K562 (cell line): ENCODE measurements at regions not wholly inside any gene's neighbourhood (a gene's known extent, or its start where the extent isn't known, plus 50 kb on each side); places are given as distances from the start of the nearest gene placed in this dataset.

Source experiments
- CHD2 ChIP-seq: IDR thresholded peaks from 2 replicates; pipeline ENCODE4 v1.6.1; 2011; ENCODE audit warnings: low read depth, low read length
- FOXA1 ChIP-seq: fragments of 450-650 bp; IDR thresholded peaks from 2 replicates; pipeline ENCODE4 v1.6.1; 2016; ENCODE audit warnings: mild to moderate bottlenecking, borderline replicate concordance
- HMG20B ChIP-seq: fragments of 250-450 bp; sonication (Bioruptor Pico); IDR thresholded peaks from 2 replicates; pipeline ENCODE4 v1.5.0; 2021; ENCODE audit warnings: mild to moderate bottlenecking
- NFYB ChIP-seq: IDR thresholded peaks from 2 replicates; pipeline ENCODE4 v1.6.1; 2011; ENCODE audit warnings: mild to moderate bottlenecking, moderate library complexity; ENCODE audit not compliant: insufficient read length; ENCODE audit errors: extremely low read depth
- STAT5B ChIP-seq: fragments of 250-450 bp; sonication (Bioruptor Pico); IDR thresholded peaks from 2 replicates; pipeline ENCODE4 v1.8.0; 2021; ENCODE audit warnings: mild to moderate bottlenecking, inconsistent platforms
- ZBTB2 ChIP-seq: fragments of 450-650 bp; IDR thresholded peaks from 2 replicates; pipeline ENCODE4 v1.6.1; 2016; ENCODE audit warnings: antibody characterized with exemption
- ZBTB33 ChIP-seq: sonication (generic); formaldehyde crosslinking; IDR thresholded peaks from 2 replicates; pipeline ENCODE4 v1.8.1; 2023; ENCODE audit warnings: mild to moderate bottlenecking, missing genetic modification reagents
- ZNF277 ChIP-seq: fragments of 250-450 bp; sonication (Bioruptor Pico); IDR thresholded peaks from 2 replicates; pipeline ENCODE4 v1.8.0; 2022; ENCODE audit warnings: inconsistent platforms, mild to moderate bottlenecking, moderate library complexity, borderline replicate concordance
- TF ChIP-seq, protein P1 (sequence below): sonication (generic); formaldehyde crosslinking; IDR thresholded peaks from 2 replicates; pipeline ENCODE4 v1.4.0; 2020; ENCODE audit warnings: mild to moderate bottlenecking, missing genetic modification reagents
- TF ChIP-seq, protein P2 (sequence below): fragments of 450-650 bp; IDR thresholded peaks from 2 replicates; pipeline ENCODE4 v1.6.1; 2016; ENCODE audit warnings: low read depth
- TF ChIP-seq, protein P3 (sequence below), 3 experiments: IDR thresholded peaks in 2 of 3; conservative IDR thresholded peaks in 1 of 3; 2 replicates each; pipeline ENCODE4 v1.5.1; 2011 to 2012; ENCODE audit warnings: low read length in 3 of 3, mild to moderate bottlenecking in 3 of 3, control low read depth in 2 of 3, improper control_type of control experiment in 1 of 3, inconsistent platforms in 1 of 3, low read depth in 1 of 3, mixed read lengths in 1 of 3, moderate library complexity in 1 of 3; ENCODE audit not compliant: insufficient read depth in 2 of 3

DNA sequence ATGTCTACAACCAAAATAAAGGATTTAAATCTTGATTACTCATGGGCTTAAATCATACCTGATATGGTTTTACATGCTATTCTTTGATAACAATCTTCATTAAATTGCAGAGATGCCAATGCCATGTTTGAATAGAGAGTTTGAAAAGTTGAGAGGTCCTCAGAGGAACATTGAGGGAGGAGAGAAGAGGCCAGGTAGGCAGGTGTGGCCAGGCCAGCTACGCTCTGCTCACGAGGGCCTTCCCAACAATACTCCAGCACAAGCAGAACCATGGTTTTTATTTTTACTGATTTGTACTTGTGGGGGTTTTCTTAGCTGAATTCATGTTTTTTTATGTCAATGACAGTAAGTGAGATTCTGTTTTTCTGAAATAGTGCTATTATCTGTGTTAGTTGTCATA lies 158.1 kb upstream of the RFC3 start:
- TF ChIP-seq ZNF277 (CRISPR knock-in tag) (no peak), NFYB (no peak), HMG20B (CRISPR knock-in tag) (no peak), STAT5B (CRISPR knock-in tag) (no peak), ZBTB2 (no peak), CHD2 (no peak), ZBTB33 (CRISPR knock-in tag) (no peak), FOXA1 (no peak)
- TF ChIP-seq, protein P1, sequence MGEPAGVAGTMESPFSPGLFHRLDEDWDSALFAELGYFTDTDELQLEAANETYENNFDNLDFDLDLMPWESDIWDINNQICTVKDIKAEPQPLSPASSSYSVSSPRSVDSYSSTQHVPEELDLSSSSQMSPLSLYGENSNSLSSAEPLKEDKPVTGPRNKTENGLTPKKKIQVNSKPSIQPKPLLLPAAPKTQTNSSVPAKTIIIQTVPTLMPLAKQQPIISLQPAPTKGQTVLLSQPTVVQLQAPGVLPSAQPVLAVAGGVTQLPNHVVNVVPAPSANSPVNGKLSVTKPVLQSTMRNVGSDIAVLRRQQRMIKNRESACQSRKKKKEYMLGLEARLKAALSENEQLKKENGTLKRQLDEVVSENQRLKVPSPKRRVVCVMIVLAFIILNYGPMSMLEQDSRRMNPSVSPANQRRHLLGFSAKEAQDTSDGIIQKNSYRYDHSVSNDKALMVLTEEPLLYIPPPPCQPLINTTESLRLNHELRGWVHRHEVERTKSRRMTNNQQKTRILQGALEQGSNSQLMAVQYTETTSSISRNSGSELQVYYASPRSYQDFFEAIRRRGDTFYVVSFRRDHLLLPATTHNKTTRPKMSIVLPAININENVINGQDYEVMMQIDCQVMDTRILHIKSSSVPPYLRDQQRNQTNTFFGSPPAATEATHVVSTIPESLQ (CRISPR knock-in tag): no peak
- TF ChIP-seq, protein P2, sequence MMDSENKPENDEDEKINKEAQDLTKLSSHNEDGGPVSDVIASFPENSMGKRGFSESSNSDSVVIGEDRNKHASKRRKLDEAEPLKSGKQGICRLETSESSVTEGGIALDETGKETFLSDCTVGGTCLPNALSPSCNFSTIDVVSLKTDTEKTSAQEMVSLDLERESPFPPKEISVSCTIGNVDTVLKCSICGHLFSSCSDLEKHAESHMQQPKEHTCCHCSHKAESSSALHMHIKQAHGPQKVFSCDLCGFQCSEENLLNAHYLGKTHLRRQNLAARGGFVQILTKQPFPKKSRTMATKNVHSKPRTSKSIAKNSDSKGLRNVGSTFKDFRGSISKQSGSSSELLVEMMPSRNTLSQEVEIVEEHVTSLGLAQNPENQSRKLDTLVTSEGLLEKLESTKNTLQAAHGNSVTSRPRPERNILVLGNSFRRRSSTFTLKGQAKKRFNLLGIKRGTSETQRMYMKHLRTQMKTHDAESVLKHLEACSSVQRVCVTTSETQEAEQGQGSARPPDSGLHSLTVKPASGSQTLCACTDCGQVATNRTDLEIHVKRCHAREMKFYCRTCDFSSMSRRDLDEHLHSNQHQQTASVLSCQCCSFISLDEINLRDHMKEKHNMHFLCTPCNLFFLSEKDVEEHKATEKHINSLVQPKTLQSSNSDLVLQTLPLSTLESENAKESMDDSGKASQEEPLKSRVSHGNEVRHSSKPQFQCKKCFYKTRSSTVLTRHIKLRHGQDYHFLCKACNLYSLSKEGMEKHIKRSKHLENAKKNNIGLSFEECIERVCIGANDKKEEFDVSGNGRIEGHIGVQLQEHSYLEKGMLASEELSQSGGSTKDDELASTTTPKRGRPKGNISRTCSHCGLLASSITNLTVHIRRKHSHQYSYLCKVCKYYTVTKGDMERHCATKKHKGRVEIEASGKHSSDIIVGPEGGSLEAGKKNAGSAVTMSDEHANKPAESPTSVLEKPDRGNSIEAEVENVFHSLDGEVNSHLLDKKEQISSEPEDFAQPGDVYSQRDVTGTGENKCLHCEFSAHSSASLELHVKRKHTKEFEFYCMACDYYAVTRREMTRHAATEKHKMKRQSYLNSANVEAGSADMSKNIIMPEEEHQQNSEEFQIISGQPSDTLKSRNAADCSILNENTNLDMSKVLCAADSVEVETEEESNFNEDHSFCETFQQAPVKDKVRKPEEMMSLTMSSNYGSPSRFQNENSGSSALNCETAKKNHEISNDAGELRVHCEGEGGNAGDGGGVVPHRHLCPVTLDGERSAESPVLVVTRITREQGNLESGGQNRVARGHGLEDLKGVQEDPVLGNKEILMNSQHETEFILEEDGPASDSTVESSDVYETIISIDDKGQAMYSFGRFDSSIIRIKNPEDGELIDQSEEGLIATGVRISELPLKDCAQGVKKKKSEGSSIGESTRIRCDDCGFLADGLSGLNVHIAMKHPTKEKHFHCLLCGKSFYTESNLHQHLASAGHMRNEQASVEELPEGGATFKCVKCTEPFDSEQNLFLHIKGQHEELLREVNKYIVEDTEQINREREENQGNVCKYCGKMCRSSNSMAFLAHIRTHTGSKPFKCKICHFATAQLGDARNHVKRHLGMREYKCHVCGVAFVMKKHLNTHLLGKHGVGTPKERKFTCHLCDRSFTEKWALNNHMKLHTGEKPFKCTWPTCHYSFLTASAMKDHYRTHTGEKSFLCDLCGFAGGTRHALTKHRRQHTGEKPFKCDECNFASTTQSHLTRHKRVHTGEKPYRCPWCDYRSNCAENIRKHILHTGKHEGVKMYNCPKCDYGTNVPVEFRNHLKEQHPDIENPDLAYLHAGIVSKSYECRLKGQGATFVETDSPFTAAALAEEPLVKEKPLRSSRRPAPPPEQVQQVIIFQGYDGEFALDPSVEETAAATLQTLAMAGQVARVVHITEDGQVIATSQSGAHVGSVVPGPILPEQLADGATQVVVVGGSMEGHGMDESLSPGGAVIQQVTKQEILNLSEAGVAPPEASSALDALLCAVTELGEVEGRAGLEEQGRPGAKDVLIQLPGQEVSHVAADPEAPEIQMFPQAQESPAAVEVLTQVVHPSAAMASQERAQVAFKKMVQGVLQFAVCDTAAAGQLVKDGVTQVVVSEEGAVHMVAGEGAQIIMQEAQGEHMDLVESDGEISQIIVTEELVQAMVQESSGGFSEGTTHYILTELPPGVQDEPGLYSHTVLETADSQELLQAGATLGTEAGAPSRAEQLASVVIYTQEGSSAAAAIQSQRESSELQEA: no peak
- TF ChIP-seq, protein P3, sequence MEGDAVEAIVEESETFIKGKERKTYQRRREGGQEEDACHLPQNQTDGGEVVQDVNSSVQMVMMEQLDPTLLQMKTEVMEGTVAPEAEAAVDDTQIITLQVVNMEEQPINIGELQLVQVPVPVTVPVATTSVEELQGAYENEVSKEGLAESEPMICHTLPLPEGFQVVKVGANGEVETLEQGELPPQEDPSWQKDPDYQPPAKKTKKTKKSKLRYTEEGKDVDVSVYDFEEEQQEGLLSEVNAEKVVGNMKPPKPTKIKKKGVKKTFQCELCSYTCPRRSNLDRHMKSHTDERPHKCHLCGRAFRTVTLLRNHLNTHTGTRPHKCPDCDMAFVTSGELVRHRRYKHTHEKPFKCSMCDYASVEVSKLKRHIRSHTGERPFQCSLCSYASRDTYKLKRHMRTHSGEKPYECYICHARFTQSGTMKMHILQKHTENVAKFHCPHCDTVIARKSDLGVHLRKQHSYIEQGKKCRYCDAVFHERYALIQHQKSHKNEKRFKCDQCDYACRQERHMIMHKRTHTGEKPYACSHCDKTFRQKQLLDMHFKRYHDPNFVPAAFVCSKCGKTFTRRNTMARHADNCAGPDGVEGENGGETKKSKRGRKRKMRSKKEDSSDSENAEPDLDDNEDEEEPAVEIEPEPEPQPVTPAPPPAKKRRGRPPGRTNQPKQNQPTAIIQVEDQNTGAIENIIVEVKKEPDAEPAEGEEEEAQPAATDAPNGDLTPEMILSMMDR (IDR thresholded peaks at IDR 0.05 in 2 of 3, conservative IDR thresholded peaks at IDR 0.05 in 1 of 3; ENCODE audit: insufficient read depth in 2 of 3, low read depth in 1 of 3, low read length in 3 of 3): no peak
